Gastrocnemius medialis (tissue), 4 donors: ENCODE measurements at regions not wholly inside any gene's neighbourhood (a gene's known extent, or its start where the extent isn't known, plus 50 kb on each side); places are given as distances from the start of the nearest gene placed in this dataset.

Experiments used
- ATAC-seq, 2 donors: fragments of 150-250 bp; one replicate each; pipeline ENCODE4 v1.9.1; 2016
- DNase-seq, 2 donors: peaks; one replicate each; pipeline ENCODE4 v3.0.0-alpha.2; 2019
- H3K27ac ChIP-seq, 4 donors: fragments of 200-600 bp; sonication (generic); 1 replicate in 1 of 4; 2 replicates in 3 of 4; pipeline ENCODE4 v1.5.1; 2016 to 2018; ENCODE audit warnings: mild to moderate bottlenecking in 2 of 4, moderate library complexity in 1 of 4
- H3K27me3 ChIP-seq, 3 donors: fragments of 200-600 bp; sonication (generic) in 2 of 3; 1 replicate in 1 of 3; 2 replicates in 2 of 3; pipeline versions ENCODE4 v1.5.1 to v1.6.0; 2016 to 2019; ENCODE audit warnings: mild to moderate bottlenecking in 1 of 3, moderate library complexity in 1 of 3
- H3K36me3 ChIP-seq, 2 donors: fragments of 200-600 bp; sonication (generic) in 1 of 2; one replicate each; pipeline ENCODE4 v1.5.1; 2017 to 2018
- H3K4me1 ChIP-seq, 2 donors: fragments of 200-600 bp; sonication (generic) in 1 of 2; one replicate each; pipeline ENCODE4 v1.5.1; 2016 to 2017; ENCODE audit warnings: mild to moderate bottlenecking in 2 of 2
- H3K4me3 ChIP-seq, 4 donors: fragments of 200-600 bp; sonication (generic) in 3 of 4; 1 replicate in 1 of 4; 2 replicates in 3 of 4; pipeline ENCODE4 v1.5.1; 2016 to 2019; ENCODE audit warnings: mild to moderate bottlenecking in 2 of 4
- H3K9me3 ChIP-seq, 3 donors: fragments of 200-600 bp; sonication (generic) in 2 of 3; 1 replicate in 1 of 3; 2 replicates in 2 of 3; pipeline ENCODE4 v1.5.1; 2016 to 2019
- CTCF ChIP-seq, 5 experiments: fragments of 450-650 bp in 3 of 5; fragments of 200-600 bp in 2 of 5; sonication (generic) in 2 of 5; IDR thresholded peaks in 4 of 5; conservative IDR thresholded peaks in 1 of 5; 1 replicate in 4 of 5; 2 replicates in 1 of 5; pipeline ENCODE4 v1.5.1; 2016 to 2019; ENCODE audit warnings: antibody characterized with exemption in 5 of 5, mild to moderate bottlenecking in 3 of 5, moderate library complexity in 3 of 5
- POLR2A ChIP-seq, 2 donors: fragments of 450-650 bp; IDR thresholded peaks; one replicate each; pipeline ENCODE4 v1.6.1; 2017; ENCODE audit warnings: antibody characterized with exemption in 2 of 2, mild to moderate bottlenecking in 2 of 2, moderate library complexity in 2 of 2
- in situ Hi-C, 4 donors: fragments of 200-750 bp; cut with MboI; loops; one replicate each; pipeline versions ENCODE4 v1.15.0 to v1.8.0; 2017; ENCODE audit warnings: low sequenced_read_pairs in 4 of 4
- intact Hi-C: fragments of 100-400 bp; cut with DNase I; formaldehyde crosslinking; loops from one replicate; pipeline ENCODE4 v1.15.1; 2023; ENCODE audit warnings: low total_unique reads

DNA sequence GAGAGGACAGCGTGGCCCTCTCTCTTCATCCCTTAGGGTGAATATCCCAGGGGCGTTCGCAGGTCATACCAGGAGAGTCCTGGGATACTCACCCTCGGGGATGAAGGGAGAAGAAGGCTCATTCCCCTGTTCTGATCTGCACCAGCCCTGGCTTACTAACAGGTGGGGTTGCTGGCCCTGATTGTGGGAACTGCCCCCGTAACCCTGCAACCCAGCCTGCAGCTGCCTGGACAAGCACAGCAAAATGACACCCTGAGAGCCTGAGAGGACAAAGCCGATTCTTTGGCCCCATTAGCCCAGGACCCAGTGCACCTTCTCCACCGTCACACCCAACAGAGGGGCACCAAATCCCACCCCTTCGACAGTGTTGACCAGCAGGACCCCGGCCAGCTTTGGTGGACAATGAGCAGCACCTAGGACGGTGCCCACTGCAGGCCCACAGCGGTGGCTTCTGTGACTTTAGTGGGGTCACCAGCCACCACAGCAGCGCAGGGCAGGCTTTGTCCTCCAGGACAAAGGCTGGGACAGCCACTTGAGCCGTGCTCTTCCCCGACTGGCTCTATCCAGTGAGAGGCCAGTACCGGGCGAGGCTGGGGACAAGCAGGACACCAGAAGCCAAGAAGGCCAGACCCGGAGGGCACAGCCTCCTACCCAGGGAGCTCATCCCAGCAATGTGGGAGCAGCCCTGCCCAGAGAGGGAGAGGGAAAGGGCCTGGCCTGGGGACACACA is 98.5 kb upstream of the RTL6 start:
- Histone ChIP-seq H3K27ac (no peak overlapping the region), H3K36me3 (no peaks in the 10 kb centered on the region), H3K27me3 (peaks cover 8 to 25% (median 15%) of the 10 kb centered on the region in 3 donors), H3K9me3 (no peaks in the 10 kb centered on the region), H3K4me3 (no peak overlapping the region), H3K4me1 (no peaks in the 10 kb centered on the region)
- ATAC-seq = no peak
- TF ChIP-seq CTCF (IDR thresholded peaks at IDR 0.05 in 4 of 5, conservative IDR thresholded peaks at IDR 0.05 in 1 of 5) = no peak
- TF ChIP-seq POLR2A (IDR thresholded peaks at IDR 0.05) = no peak
- in situ Hi-C loops = no loop called here
- intact Hi-C loops = no loop called here
- DNase-seq = no peak

DNA sequence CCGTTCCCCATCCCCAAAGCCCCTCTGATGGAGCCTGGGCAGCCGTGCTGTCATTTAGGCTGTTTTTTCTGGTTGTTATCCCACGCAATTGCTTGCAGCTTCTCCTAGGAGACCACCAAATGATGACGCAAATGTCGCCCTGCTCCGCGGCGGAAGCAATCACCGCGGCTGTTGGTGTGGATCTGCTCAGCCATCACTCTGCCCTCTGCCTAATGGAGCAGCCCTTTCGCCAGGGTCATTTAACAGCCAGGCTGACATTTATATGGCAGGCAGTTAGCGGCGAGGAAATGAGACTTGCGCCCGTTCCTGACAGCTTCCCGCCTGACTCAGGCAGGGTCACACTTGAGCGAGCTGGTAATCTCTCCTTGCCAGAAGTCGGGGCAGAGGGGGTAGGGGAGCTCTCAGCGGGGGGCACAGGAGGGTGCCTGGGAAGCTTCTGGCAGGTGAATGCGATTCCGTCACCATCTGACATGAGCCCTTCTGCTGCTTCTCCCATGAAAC is 97.9 kb upstream of the RTL6 start:
- DNase-seq = no peak
- ATAC-seq = no peak
- H3K27me3 ChIP-seq = peaks cover 8 to 25% (median 15%) of the 10 kb centered on the region in 3 donors

DNA sequence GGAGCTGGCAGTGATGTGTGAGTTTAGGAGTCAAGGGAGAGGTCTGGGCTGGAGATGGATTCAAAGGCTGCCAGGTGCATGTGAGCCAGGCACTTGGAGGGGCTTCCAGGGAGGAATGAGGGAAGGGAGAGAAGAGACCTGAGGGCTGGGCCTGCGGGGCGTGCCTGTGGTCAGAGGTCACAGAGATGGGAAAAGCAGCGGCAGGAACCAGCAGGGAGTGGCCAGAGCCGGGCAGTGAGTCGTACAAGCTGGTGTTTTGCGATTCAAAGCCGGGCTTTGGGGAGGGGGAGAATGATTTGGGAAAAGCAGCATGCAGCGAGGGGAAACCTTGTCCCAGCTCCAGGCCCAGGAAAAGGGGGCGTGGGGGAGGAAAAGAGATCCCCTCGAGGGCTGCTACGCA is 96.9 kb upstream of the RTL6 start:
- no peak for TF ChIP-seq CTCF (IDR thresholded peaks at IDR 0.05 in 4 of 5, conservative IDR thresholded peaks at IDR 0.05 in 1 of 5)
- TF ChIP-seq POLR2A (IDR thresholded peaks at IDR 0.05) = no peak
- intact Hi-C loops = no loop called here
- Histone ChIP-seq H3K9me3 (no peaks in the 10 kb centered on the region), H3K27me3 (peaks cover 8 to 25% (median 15%) of the 10 kb centered on the region in 3 donors), H3K4me1 (no peaks in the 10 kb centered on the region), H3K27ac (no peak overlapping the region), H3K36me3 (no peaks in the 10 kb centered on the region), H3K4me3 (no peak overlapping the region)
- ATAC-seq (no peak), DNase-seq (no peak)
- in situ Hi-C loops = no loop called here

More for the DNA sequence above, 97.9 kb upstream of the RTL6 start:
- TF ChIP-seq CTCF (IDR thresholded peaks at IDR 0.05 in 4 of 5, conservative IDR thresholded peaks at IDR 0.05 in 1 of 5) = no peak
- TF ChIP-seq POLR2A (IDR thresholded peaks at IDR 0.05) = no peak
- H3K36me3 ChIP-seq = no peaks in the 10 kb centered on the region
- intact Hi-C loops (no loop called here), in situ Hi-C loops (no loop called here)
- no peaks in the 10 kb centered on the region for H3K9me3 ChIP-seq
- H3K4me1 ChIP-seq = no peaks in the 10 kb centered on the region
- H3K4me3 ChIP-seq = no peak overlapping the region
- H3K27ac ChIP-seq = no peak overlapping the region

- H3K9me3 ChIP-seq = no peaks in the 10 kb centered on the region
- TF ChIP-seq POLR2A (IDR thresholded peaks at IDR 0.05) (no peak), CTCF (IDR thresholded peaks at IDR 0.05 in 4 of 5, conservative IDR thresholded peaks at IDR 0.05 in 1 of 5) (no peak)
- no peak for DNase-seq
- peaks cover 8 to 23% (median 15%) of the 10 kb centered on the region in 3 donors for H3K27me3 ChIP-seq
- in situ Hi-C loops = no loop called here
- no peak overlapping the region for H3K27ac ChIP-seq
- ATAC-seq = no peak
- intact Hi-C loops = no loop called here
- H3K36me3 ChIP-seq = no peaks in the 10 kb centered on the region
- no peak overlapping the region for H3K4me3 ChIP-seq
- no peaks in the 10 kb centered on the region for H3K4me1 ChIP-seq
Observed at GRCh38 chr22:44592824-44593148, 94.8 kb upstream of the RTL6 start.
